ENCODE measurements at regions not wholly inside any gene's neighbourhood (a gene's known extent, or its start where the extent isn't known, plus 50 kb on each side); places are given as distances from the start of the nearest gene placed in this dataset.

- Histone ChIP-seq H3K27ac (no peak overlapping the region), H3K4me1 (replicated peaks in 1 of 2) (no peaks in the 10 kb centered on the region), H3K36me3 (replicated peaks in 1 of 2) (no peaks in the 10 kb centered on the region), H3K27me3 (no peaks in the 10 kb centered on the region), H3K4me3 (no peak overlapping the region), H3K9me3 (replicated peaks in 1 of 3) (no peaks in the 10 kb centered on the region)
- intact Hi-C loops (cut with DNase I): no loop called here
- no peak for DNase-seq
- whole genome bisulfite sequencing, 4 donors: 74 to 82% (median 78%) methylated on average over 3 of the region's 3 CpGs
- TF ChIP-seq POLR2A (IDR thresholded peaks at IDR 0.05) (no peak), CTCF (IDR thresholded peaks at IDR 0.05) (no peak)
These were observed 389.9 kb downstream of the ADAMTS20 start for GRCh38 chr12:43162138-43162537.

DNA sequence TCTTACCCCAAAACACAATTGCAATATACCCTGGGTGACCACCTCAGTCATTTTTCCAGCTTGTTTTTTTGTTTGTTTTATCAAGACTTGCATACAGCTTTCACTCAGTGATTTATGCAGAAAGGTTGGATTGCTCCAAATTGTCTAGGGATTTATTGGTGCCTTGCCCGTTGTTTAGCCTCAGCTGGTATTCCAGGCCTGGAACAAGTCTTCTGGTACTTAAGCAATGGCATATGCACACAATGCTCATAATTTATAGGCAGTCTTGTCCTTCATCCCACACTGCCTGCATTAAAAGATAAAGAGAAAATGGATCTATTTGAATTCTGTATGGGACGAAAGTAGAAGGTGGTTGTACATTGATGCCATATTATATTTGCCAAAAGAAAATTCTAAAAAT, 392.5 kb downstream of the ADAMTS20 start:
- H3K4me3 ChIP-seq: no peak overlapping the region
- DNase-seq: no peak
- no peaks in the 10 kb centered on the region for H3K9me3 ChIP-seq (replicated peaks in 1 of 3)
- no peak overlapping the region for H3K27ac ChIP-seq
- H3K36me3 ChIP-seq (replicated peaks in 1 of 2): no peaks in the 10 kb centered on the region
- TF ChIP-seq CTCF (IDR thresholded peaks at IDR 0.05): no peak
- intact Hi-C loops (cut with DNase I): no loop called here
- WGBS, 4 donors: 47 to 65% (median 56%) methylated on average over 2 of the region's 2 CpGs
- no peaks in the 10 kb centered on the region for H3K27me3 ChIP-seq
- H3K4me1 ChIP-seq (replicated peaks in 1 of 2): no peaks in the 10 kb centered on the region

DNA sequence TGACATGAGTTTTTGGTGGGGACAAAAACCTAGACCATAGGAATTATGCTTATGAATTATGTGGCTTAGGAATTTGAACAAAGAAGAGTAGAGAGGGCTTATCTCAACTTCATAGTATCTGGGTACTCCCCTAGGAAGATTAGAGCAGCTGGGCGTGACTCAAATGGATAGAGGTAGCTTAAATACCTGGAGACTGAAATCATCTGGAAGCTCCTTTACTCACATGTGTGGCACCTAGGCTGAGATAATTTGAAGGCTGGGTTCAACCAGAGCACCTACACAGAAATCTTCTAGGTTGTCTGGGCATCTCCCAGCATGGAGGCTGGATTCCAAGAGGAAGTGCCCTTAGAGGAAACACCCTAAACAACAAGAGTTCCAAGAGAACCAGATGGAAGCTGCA, 393.9 kb downstream of the ADAMTS20 start:
- intact Hi-C loops (cut with DNase I): no loop called here
- Histone ChIP-seq H3K27ac (no peak overlapping the region), H3K36me3 (replicated peaks in 1 of 2) (no peaks in the 10 kb centered on the region), H3K27me3 (no peaks in the 10 kb centered on the region), H3K4me3 (no peak overlapping the region), H3K9me3 (replicated peaks in 1 of 3) (no peaks in the 10 kb centered on the region), H3K4me1 (replicated peaks in 1 of 2) (no peaks in the 10 kb centered on the region)
- 67 to 71% (median 71%) methylated on average over 1 of the region's 1 CpG for WGBS, 4 donors
- TF ChIP-seq POLR2A (IDR thresholded peaks at IDR 0.05) (no peak), CTCF (IDR thresholded peaks at IDR 0.05) (no peak)
- DNase-seq: no peak

- no peak for TF ChIP-seq POLR2A (IDR thresholded peaks at IDR 0.05)
- no peak for TF ChIP-seq CTCF (IDR thresholded peaks at IDR 0.05)
- no peaks in the 10 kb centered on the region for H3K27me3 ChIP-seq
- no peaks in the 10 kb centered on the region for H3K36me3 ChIP-seq (replicated peaks in 1 of 2)
- DNase-seq: no peak
- intact Hi-C loops (cut with DNase I): no loop called here
- no peaks in the 10 kb centered on the region for H3K9me3 ChIP-seq (replicated peaks in 1 of 3)
- H3K4me1 ChIP-seq (replicated peaks in 1 of 2): no peaks in the 10 kb centered on the region
- WGBS, 4 donors: 54 to 68% (median 65%) methylated on average over 2 of the region's 2 CpGs
- no peak overlapping the region for H3K4me3 ChIP-seq
- H3K27ac ChIP-seq: no peak overlapping the region
These were observed 396.6 kb downstream of the ADAMTS20 start for GRCh38 chr12:43155376-43155775.

Data from adrenal gland (tissue), 9 donors.